ENCODE measurements at regions not wholly inside any gene's neighbourhood (a gene's known extent, or its start where the extent isn't known, plus 50 kb on each side); places are given as distances from the start of the nearest gene placed in this dataset.

- no peak for TF ChIP-seq CTCF (IDR thresholded peaks at IDR 0.05 in 2 of 3, conservative IDR thresholded peaks at IDR 0.05 in 1 of 3; ENCODE audit: borderline replicate concordance in 1 of 3, insufficient read depth in 1 of 3, low read depth in 2 of 3, low read length in 2 of 3)
- no peak for TF ChIP-seq RAD21 (IDR thresholded peaks at IDR 0.05; ENCODE audit: low read depth)
Observed at GRCh38 chr6:168207421-168208175, 112.0 kb downstream of the DACT2 start.
